Fibroblast of lung (primary cell): ENCODE measurements at regions not wholly inside any gene's neighbourhood (a gene's known extent, or its start where the extent isn't known, plus 50 kb on each side); places are given as distances from the start of the nearest gene placed in this dataset.
"Not testable (repeated sequence)": the region's sequence is repeated elsewhere in the genome, so short reads cannot be mapped to it uniquely, and the experiment has no call there.

Experiments used
- EZH2 ChIP-seq: IDR thresholded peaks from 2 replicates; pipeline ENCODE4 v1.5.1; 2012; ENCODE audit warnings: low read length, control low read depth, mild to moderate bottlenecking; ENCODE audit errors: missing control alignments
- TF ChIP-seq, protein P1 (sequence below), 2 donors: IDR thresholded peaks in 1 of 2; conservative IDR thresholded peaks in 1 of 2; 1 replicate in 1 of 2; 2 replicates in 1 of 2; pipeline ENCODE4 v1.5.1; 2011 to 2012; ENCODE audit warnings: low read length in 2 of 2, control low read depth in 1 of 2, inconsistent platforms in 1 of 2, low read depth in 1 of 2, mild to moderate bottlenecking in 1 of 2

DNA sequence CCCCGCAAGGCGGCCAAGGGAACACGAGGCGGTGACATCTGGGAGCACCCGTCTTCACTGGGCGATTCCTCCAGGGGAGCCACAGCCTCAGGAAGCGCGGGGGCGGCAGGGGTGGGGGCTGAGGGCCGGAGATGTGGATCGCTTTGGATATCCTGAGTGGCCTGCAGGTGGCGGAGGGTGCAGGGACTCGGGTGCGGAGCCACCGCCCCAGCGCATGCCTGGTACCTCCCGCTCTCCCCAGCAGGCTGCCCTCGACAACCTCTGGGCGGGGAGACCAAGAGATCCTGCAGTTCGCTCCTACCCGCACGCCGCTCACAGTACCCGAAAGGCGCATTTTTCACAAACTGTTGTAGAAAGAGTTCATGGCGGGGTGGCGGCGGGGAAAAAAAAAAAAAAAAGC, 162.9 kb upstream of the PRKX start:
- TF ChIP-seq EZH2, result not testable (repeated sequence)
- TF ChIP-seq, protein P1, sequence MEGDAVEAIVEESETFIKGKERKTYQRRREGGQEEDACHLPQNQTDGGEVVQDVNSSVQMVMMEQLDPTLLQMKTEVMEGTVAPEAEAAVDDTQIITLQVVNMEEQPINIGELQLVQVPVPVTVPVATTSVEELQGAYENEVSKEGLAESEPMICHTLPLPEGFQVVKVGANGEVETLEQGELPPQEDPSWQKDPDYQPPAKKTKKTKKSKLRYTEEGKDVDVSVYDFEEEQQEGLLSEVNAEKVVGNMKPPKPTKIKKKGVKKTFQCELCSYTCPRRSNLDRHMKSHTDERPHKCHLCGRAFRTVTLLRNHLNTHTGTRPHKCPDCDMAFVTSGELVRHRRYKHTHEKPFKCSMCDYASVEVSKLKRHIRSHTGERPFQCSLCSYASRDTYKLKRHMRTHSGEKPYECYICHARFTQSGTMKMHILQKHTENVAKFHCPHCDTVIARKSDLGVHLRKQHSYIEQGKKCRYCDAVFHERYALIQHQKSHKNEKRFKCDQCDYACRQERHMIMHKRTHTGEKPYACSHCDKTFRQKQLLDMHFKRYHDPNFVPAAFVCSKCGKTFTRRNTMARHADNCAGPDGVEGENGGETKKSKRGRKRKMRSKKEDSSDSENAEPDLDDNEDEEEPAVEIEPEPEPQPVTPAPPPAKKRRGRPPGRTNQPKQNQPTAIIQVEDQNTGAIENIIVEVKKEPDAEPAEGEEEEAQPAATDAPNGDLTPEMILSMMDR (conservative IDR thresholded peaks at IDR 0.05 in 1 of 2, IDR thresholded peaks at IDR 0.05 in 1 of 2; ENCODE audit: low read depth in 1 of 2, low read length in 2 of 2), result not testable (repeated sequence)
